GM23338 (cell line): ENCODE measurements at regions not wholly inside any gene's neighbourhood (a gene's known extent, or its start where the extent isn't known, plus 50 kb on each side); places are given as distances from the start of the nearest gene placed in this dataset.

ENCODE experiments used
- CREB1 ChIP-seq: fragments of 250-450 bp; sonication (Bioruptor Pico); IDR thresholded peaks from 2 replicates; pipeline ENCODE4 v1.5.0; 2020; ENCODE audit warnings: low read depth, mild to moderate bottlenecking, moderate library complexity
- CTCF ChIP-seq, 2 experiments: fragments of 200-600 bp in 1 of 2; sonication (generic) in 1 of 2; conservative IDR thresholded peaks; 2 replicates each; pipeline versions ENCODE4 v1.5.1 to v1.6.1; 2016 to 2017; ENCODE audit warnings: antibody characterized with exemption in 2 of 2, low read depth in 2 of 2, mild to moderate bottlenecking in 2 of 2, moderate library complexity in 1 of 2
- ETS1 ChIP-seq: IDR thresholded peaks from 2 replicates; pipeline ENCODE4 v1.6.1; 2016; ENCODE audit warnings: antibody characterized with exemption
- EZH2 ChIP-seq: fragments of 200-600 bp; sonication (generic); IDR thresholded peaks from one replicate; pipeline ENCODE4 v1.8.0; 2017; ENCODE audit warnings: antibody characterized with exemption, mild to moderate bottlenecking, low read depth; ENCODE audit not compliant: unreplicated experiment
- EZH2phosphoT487 ChIP-seq: fragments of 200-600 bp; sonication (generic); IDR thresholded peaks from one replicate; pipeline ENCODE4 v1.8.1; 2018; ENCODE audit warnings: antibody characterized with exemption; ENCODE audit not compliant: unreplicated experiment
- JUNB ChIP-seq: IDR thresholded peaks from one replicate; pipeline ENCODE4 v1.6.1; 2016; ENCODE audit warnings: antibody characterized with exemption; ENCODE audit not compliant: unreplicated experiment
- NANOG ChIP-seq: IDR thresholded peaks from 2 replicates; pipeline ENCODE4 v1.6.1; 2016; ENCODE audit warnings: antibody characterized with exemption, borderline replicate concordance
- POLR2AphosphoS5 ChIP-seq: IDR thresholded peaks from 2 replicates; pipeline ENCODE4 v1.6.1; 2016; ENCODE audit warnings: antibody characterized with exemption, low read depth
- REST ChIP-seq: IDR thresholded peaks from one replicate; pipeline ENCODE4 v1.6.1; 2018; ENCODE audit warnings: antibody characterized with exemption; ENCODE audit not compliant: unreplicated experiment
- STAT1 ChIP-seq: IDR thresholded peaks from one replicate; pipeline ENCODE4 v1.6.1; 2016; ENCODE audit warnings: antibody characterized with exemption; ENCODE audit not compliant: unreplicated experiment
- ZNF114 ChIP-seq: fragments of 250-450 bp; sonication (Bioruptor Pico); IDR thresholded peaks from 2 replicates; pipeline ENCODE4 v1.5.0; 2020; ENCODE audit warnings: mild to moderate bottlenecking, moderate library complexity
- ZNF331 ChIP-seq: fragments of 250-450 bp; sonication (Bioruptor Pico); IDR thresholded peaks from 2 replicates; pipeline ENCODE4 v1.5.0; 2020; ENCODE audit warnings: low read depth, mild to moderate bottlenecking, moderate library complexity
- TF ChIP-seq, protein P1 (sequence below): fragments of 250-450 bp; sonication (Bioruptor Pico); IDR thresholded peaks from 2 replicates; pipeline ENCODE4 v1.5.0; 2020; ENCODE audit warnings: mild to moderate bottlenecking, moderate library complexity

- TF ChIP-seq CTCF (conservative IDR thresholded peaks at IDR 0.05; ENCODE audit: low read depth in 2 of 2) (peak in 1 of 2 experiments; percentile 41; a peak in 2 of 4 replicates), EZH2 (no peak), POLR2AphosphoS5 (no peak), EZH2phosphoT487 (no peak), REST (no peak), ETS1 (no peak), NANOG (no peak), CREB1 (CRISPR knock-in tag) (no peak), JUNB (no peak), STAT1 (no peak), ZNF331 (CRISPR knock-in tag) (no peak), ZNF114 (CRISPR knock-in tag) (no peak)
- TF ChIP-seq, protein P1, sequence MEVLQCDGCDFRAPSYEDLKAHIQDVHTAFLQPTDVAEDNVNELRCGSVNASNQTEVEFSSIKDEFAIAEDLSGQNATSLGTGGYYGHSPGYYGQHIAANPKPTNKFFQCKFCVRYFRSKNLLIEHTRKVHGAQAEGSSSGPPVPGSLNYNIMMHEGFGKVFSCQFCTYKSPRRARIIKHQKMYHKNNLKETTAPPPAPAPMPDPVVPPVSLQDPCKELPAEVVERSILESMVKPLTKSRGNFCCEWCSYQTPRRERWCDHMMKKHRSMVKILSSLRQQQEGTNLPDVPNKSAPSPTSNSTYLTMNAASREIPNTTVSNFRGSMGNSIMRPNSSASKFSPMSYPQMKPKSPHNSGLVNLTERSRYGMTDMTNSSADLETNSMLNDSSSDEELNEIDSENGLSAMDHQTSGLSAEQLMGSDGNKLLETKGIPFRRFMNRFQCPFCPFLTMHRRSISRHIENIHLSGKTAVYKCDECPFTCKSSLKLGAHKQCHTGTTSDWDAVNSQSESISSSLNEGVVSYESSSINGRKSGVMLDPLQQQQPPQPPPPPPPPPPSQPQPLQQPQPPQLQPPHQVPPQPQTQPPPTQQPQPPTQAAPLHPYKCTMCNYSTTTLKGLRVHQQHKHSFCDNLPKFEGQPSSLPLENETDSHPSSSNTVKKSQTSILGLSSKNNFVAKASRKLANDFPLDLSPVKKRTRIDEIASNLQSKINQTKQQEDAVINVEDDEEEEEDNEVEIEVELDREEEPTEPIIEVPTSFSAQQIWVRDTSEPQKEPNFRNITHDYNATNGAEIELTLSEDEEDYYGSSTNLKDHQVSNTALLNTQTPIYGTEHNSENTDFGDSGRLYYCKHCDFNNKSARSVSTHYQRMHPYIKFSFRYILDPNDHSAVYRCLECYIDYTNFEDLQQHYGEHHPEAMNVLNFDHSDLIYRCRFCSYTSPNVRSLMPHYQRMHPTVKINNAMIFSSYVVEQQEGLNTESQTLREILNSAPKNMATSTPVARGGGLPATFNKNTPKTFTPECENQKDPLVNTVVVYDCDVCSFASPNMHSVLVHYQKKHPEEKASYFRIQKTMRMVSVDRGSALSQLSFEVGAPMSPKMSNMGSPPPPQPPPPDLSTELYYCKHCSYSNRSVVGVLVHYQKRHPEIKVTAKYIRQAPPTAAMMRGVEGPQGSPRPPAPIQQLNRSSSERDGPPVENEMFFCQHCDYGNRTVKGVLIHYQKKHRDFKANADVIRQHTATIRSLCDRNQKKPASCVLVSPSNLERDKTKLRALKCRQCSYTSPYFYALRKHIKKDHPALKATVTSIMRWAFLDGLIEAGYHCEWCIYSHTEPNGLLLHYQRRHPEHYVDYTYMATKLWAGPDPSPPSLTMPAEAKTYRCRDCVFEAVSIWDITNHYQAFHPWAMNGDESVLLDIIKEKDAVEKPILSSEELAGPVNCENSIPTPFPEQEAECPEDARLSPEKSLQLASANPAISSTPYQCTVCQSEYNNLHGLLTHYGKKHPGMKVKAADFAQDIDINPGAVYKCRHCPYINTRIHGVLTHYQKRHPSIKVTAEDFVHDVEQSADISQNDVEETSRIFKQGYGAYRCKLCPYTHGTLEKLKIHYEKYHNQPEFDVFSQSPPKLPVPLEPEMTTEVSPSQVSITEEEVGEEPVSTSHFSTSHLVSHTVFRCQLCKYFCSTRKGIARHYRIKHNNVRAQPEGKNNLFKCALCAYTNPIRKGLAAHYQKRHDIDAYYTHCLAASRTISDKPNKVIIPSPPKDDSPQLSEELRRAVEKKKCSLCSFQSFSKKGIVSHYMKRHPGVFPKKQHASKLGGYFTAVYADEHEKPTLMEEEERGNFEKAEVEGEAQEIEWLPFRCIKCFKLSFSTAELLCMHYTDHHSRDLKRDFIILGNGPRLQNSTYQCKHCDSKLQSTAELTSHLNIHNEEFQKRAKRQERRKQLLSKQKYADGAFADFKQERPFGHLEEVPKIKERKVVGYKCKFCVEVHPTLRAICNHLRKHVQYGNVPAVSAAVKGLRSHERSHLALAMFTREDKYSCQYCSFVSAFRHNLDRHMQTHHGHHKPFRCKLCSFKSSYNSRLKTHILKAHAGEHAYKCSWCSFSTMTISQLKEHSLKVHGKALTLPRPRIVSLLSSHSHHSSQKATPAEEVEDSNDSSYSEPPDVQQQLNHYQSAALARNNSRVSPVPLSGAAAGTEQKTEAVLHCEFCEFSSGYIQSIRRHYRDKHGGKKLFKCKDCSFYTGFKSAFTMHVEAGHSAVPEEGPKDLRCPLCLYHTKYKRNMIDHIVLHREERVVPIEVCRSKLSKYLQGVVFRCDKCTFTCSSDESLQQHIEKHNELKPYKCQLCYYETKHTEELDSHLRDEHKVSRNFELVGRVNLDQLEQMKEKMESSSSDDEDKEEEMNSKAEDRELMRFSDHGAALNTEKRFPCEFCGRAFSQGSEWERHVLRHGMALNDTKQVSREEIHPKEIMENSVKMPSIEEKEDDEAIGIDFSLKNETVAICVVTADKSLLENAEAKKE (CRISPR knock-in tag), result no peak
These were observed 168.1 kb upstream of the HS6ST1 start for GRCh38 chr2:128486640-128487375.
